NT2/D1 (cell line): ENCODE measurements at regions not wholly inside any gene's neighbourhood (a gene's known extent, or its start where the extent isn't known, plus 50 kb on each side); places are given as distances from the start of the nearest gene placed in this dataset.

Source experiments
- YY1 ChIP-seq: IDR thresholded peaks from 2 replicates; pipeline ENCODE4 v1.6.1; 2011; ENCODE audit not compliant: insufficient read length, insufficient read depth
- ZNF274 ChIP-seq: IDR thresholded peaks from 2 replicates; pipeline ENCODE4 v1.6.1; 2011; ENCODE audit warnings: mild to moderate bottlenecking, low read depth, low read length

- TF ChIP-seq YY1 (no peak), ZNF274 (no peak)
Observed at GRCh38 chr15:69643971-69644370, 191.4 kb downstream of the RPLP1 start.
